SK-N-SH (cell line): ENCODE measurements at regions not wholly inside any gene's neighbourhood (a gene's known extent, or its start where the extent isn't known, plus 50 kb on each side); places are given as distances from the start of the nearest gene placed in this dataset.

Source experiments
- CTCF ChIA-PET: fragments of 300-600, 350-600 bp; formaldehyde crosslinking; extraction: SDS; loops from one replicate; lab custom pipeline; 2021; lab: Yijun Ruan, JAX
- POLR2A ChIA-PET: fragments of 350-600 bp; sonication (Branson Sonifier 250); formaldehyde crosslinking; extraction: SDS; loops from one replicate; lab custom pipeline; 2020; ENCODE audit warnings: antibody characterized with exemption, inconsistent platforms; lab: Yijun Ruan, JAX
- DNase-seq: peaks from one replicate; pipeline ENCODE4 v3.0.0; 2012
- H2AFZ ChIP-seq: fragments of 200-600 bp; sonication (generic); 2 replicates; pipeline ENCODE4 v1.8.1; 2016; ENCODE audit warnings: antibody characterized with exemption, mild to moderate bottlenecking, low read depth
- H3F3A ChIP-seq: fragments of 200-600 bp; sonication (generic); replicated peaks from 2 replicates; pipeline ENCODE3; 2016; ENCODE audit warnings: antibody characterized with exemption, mild to moderate bottlenecking; ENCODE audit not compliant: insufficient read depth
- H3K27ac ChIP-seq, 2 experiments: fragments of 200-500 bp in 1 of 2; fragments of 200-600 bp in 1 of 2; sonication (Bioruptor generic) in 1 of 2; sonication (generic), shearing (Covaris generic) in 1 of 2; 2 replicates each; pipeline versions ENCODE4 v1.5.1 to v1.6.1; 2014 to 2016; ENCODE audit warnings: low read depth in 2 of 2, inconsistent platforms in 1 of 2, low read length in 1 of 2, mild to moderate bottlenecking in 1 of 2, mixed read lengths in 1 of 2
- H3K27me3 ChIP-seq: fragments of 200-600 bp; sonication (generic), shearing (Covaris generic); 2 replicates; pipeline ENCODE4 v1.6.1; 2016; ENCODE audit warnings: mixed run types; ENCODE audit not compliant: insufficient read depth
- H3K36me3 ChIP-seq, 2 experiments: fragments of 200-500 bp in 1 of 2; fragments of 200-600 bp in 1 of 2; sonication (Bioruptor generic) in 1 of 2; sonication (generic) in 1 of 2; replicated peaks in 1 of 2; 2 replicates each; pipeline versions ENCODE3 to v1.5.1; 2014 to 2016; ENCODE audit warnings: low read length in 1 of 2, mild to moderate bottlenecking in 1 of 2; ENCODE audit not compliant: insufficient read depth in 2 of 2, control insufficient read depth in 1 of 2
- H3K4me1 ChIP-seq, 2 experiments: fragments of 200-500 bp in 1 of 2; fragments of 200-600 bp in 1 of 2; sonication (Bioruptor generic) in 1 of 2; sonication (generic), shearing (Covaris generic) in 1 of 2; 2 replicates each; pipeline versions ENCODE4 v1.5.1 to v1.6.1; 2014 to 2016; ENCODE audit warnings: low read depth in 1 of 2, low read length in 1 of 2, mixed run types in 1 of 2; ENCODE audit not compliant: insufficient read depth in 2 of 2, control insufficient read depth in 1 of 2
- H3K4me2 ChIP-seq: fragments of 200-600 bp; sonication (generic), shearing (Covaris generic); 2 replicates; pipeline ENCODE4 v1.6.1; 2017; ENCODE audit warnings: mixed run types
- H3K4me3 ChIP-seq, 2 experiments: fragments of 200-500 bp in 1 of 2; fragments of 200-600 bp in 1 of 2; sonication (Bioruptor generic) in 1 of 2; sonication (generic), shearing (Covaris generic) in 1 of 2; 2 replicates each; pipeline versions ENCODE4 v1.5.1 to v1.8.1; 2014 to 2016; ENCODE audit warnings: low read depth in 2 of 2, inconsistent platforms in 1 of 2, low read length in 1 of 2, mild to moderate bottlenecking in 1 of 2, mixed read lengths in 1 of 2, moderate library complexity in 1 of 2
- H3K79me2 ChIP-seq: fragments of 200-600 bp; sonication (generic); 2 replicates; pipeline ENCODE4 v1.8.1; 2017; ENCODE audit warnings: mild to moderate bottlenecking; ENCODE audit not compliant: insufficient read depth
- H3K9ac ChIP-seq: fragments of 200-600 bp; sonication (generic); 2 replicates; pipeline ENCODE4 v1.6.1; 2017; ENCODE audit warnings: mixed run types
- H3K9me2 ChIP-seq: fragments of 200-600 bp; sonication (generic); 2 replicates; pipeline ENCODE4 v1.6.1; 2017; ENCODE audit warnings: mixed run types
- H3K9me3 ChIP-seq: fragments of 200-600 bp; sonication (generic); 2 replicates; pipeline ENCODE4 v1.6.1; 2017; ENCODE audit warnings: mixed run types, mild to moderate bottlenecking, moderate library complexity
- H4K20me1 ChIP-seq: fragments of 200-600 bp; sonication (generic); 2 replicates; pipeline ENCODE4 v1.6.1; 2017; ENCODE audit warnings: mild to moderate bottlenecking, mixed run types; ENCODE audit not compliant: insufficient read depth
- EZH2phosphoT487 ChIP-seq: fragments of 200-600 bp; sonication (generic); IDR thresholded peaks from 2 replicates; pipeline ENCODE4 v1.6.1; 2017; ENCODE audit warnings: low read depth, mixed run types, mild to moderate bottlenecking, antibody characterized with exemption, moderate library complexity, borderline replicate concordance
- FOSL2 ChIP-seq: IDR thresholded peaks from 2 replicates; pipeline ENCODE4 v1.4.0; 2012; ENCODE audit warnings: low read depth, mild to moderate bottlenecking, moderate library complexity, borderline replicate concordance
- NFIC ChIP-seq: IDR thresholded peaks from 2 replicates; pipeline ENCODE4 v1.4.0; 2012; ENCODE audit warnings: borderline replicate concordance
- NRF1 ChIP-seq: IDR thresholded peaks from 2 replicates; pipeline ENCODE4 v1.6.1; 2012; ENCODE audit warnings: low read depth, mild to moderate bottlenecking, low read length
- PBX3 ChIP-seq: IDR thresholded peaks from 2 replicates; pipeline ENCODE4; 2012
- REST ChIP-seq: IDR thresholded peaks from 2 replicates; pipeline ENCODE4 v1.6.1; 2012; ENCODE audit warnings: mild to moderate bottlenecking, low read depth, low read length, moderate library complexity
- RXRA ChIP-seq: IDR thresholded peaks from 2 replicates; pipeline ENCODE4 v1.4.0; 2012; ENCODE audit warnings: low read depth, mild to moderate bottlenecking, borderline replicate concordance
- SIN3A ChIP-seq: IDR thresholded peaks from 2 replicates; pipeline ENCODE4 v1.6.1; 2012; ENCODE audit warnings: low read depth, mild to moderate bottlenecking, low read length, moderate library complexity, borderline replicate concordance
- SMC3 ChIP-seq: IDR thresholded peaks from 2 replicates; pipeline ENCODE4 v1.6.1; 2012; ENCODE audit warnings: low read depth, low read length, improper control_type of control experiment
- TAF1 ChIP-seq: IDR thresholded peaks from 2 replicates; pipeline ENCODE4 v1.6.1; 2012; ENCODE audit warnings: low read depth, mild to moderate bottlenecking, low read length, moderate library complexity, borderline replicate concordance
- TCF12 ChIP-seq: IDR thresholded peaks from 2 replicates; pipeline ENCODE4 v1.4.0; 2012
- WGBS: methylation state at CpG from one replicate; pipeline ENCODE4 v1.1.6; 2017; ENCODE audit warnings: low lambda C conversion rate; 5-methylcytosine and 5-hydroxymethylcytosine counted together

- TF ChIP-seq REST = no peak
- TF ChIP-seq, all 33 proteins: peak for 0
These were observed 269.7 kb downstream of the PTBP2 start (continued) for GRCh38 chr1:96991261-96991660.

GRCh38 chr1:96992871-96993270, 271.3 kb downstream of the PTBP2 start:
- DNase-seq = no peak
- Histone ChIP-seq H2AFZ (no peak overlapping the region), H3K9ac (no peak overlapping the region), H3K27ac (no peak overlapping the region), H3K4me2 (no peak overlapping the region), H3K9me3 (no peaks in the 10 kb centered on the region), H3K4me1 (peaks cover 0 to 19% of the 10 kb centered on the region in 2 experiments; a peak in 3 of 4 replicates), H3K36me3 (no peaks in the 10 kb centered on the region), H3K79me2 (no peaks in the 10 kb centered on the region), H3K4me3 (no peak overlapping the region), H3F3A (no peaks in the 10 kb centered on the region), H3K9me2 (no peaks in the 10 kb centered on the region), H3K27me3 (no peaks in the 10 kb centered on the region), H4K20me1 (no peaks in the 10 kb centered on the region)
- ChIA-PET POLR2A (no interaction called here), CTCF (no interaction called here)
- WGBS = 80% methylated on average over 3 of the region's 3 CpGs
- TF ChIP-seq PBX3 (peak; percentile 23; the same call in 1 of the 2 replicates), NFIC (no peak), TCF12 (peak; percentile 40)

- H3F3A ChIP-seq = no peaks in the 10 kb centered on the region
- no peaks in the 10 kb centered on the region for H3K36me3 ChIP-seq
- peaks cover 0 to 29% of the 10 kb centered on the region in 2 experiments; a peak in 3 of 4 replicates for H3K4me1 ChIP-seq
- CTCF ChIA-PET = interaction anchor here (0.7 to 1.4 kb wide), 2 partner anchors 10 to 72 kb away, joined by 3 to 4 read pairs; no protein-coding TSS in a partner anchor
- no peaks in the 10 kb centered on the region for H3K79me2 ChIP-seq
- 71% methylated on average over 3 of the region's 3 CpGs for WGBS
- no peaks in the 10 kb centered on the region for H4K20me1 ChIP-seq
- H3K9me2 ChIP-seq = no peaks in the 10 kb centered on the region
- H3K9ac ChIP-seq = no peak overlapping the region
- H3K27me3 ChIP-seq = no peaks in the 10 kb centered on the region
- TF ChIP-seq EZH2phosphoT487 (no peak), FOSL2 (no peak), SIN3A (no peak), NRF1 (no peak), TAF1 (no peak), RXRA (no peak), SMC3 (no peak)
- H3K9me3 ChIP-seq = no peaks in the 10 kb centered on the region
- no peak overlapping the region for H2AFZ ChIP-seq
- no peak overlapping the region for H3K4me3 ChIP-seq
- POLR2A ChIA-PET = no interaction called here
- no peak for DNase-seq
- peak overlapping the region in 1 of 2 experiments; percentile 98; a peak in 2 of 4 replicates for H3K27ac ChIP-seq
- H3K4me2 ChIP-seq = no peak overlapping the region
These were observed 273.8 kb downstream of the PTBP2 start for GRCh38 chr1:96995351-96995750.
